ENCODE measurements at regions not wholly inside any gene's neighbourhood (a gene's known extent, or its start where the extent isn't known, plus 50 kb on each side); places are given as distances from the start of the nearest gene placed in this dataset.
A peak's percentile ranks its signal among the peaks of the same experiment; 100 is the strongest.

GRCh38 chr3:41138146-41138545, 61.2 kb upstream of the CTNNB1 start:
- FAIRE-seq (no peak), DNase-seq (ENCODE audit: low read depth) (no peak)
- no peak overlapping the region for H2AFZ ChIP-seq (ENCODE audit: low read depth, low read length)
- H3K27me3 ChIP-seq (ENCODE audit: insufficient read depth, low read length) = peaks cover 6% of the 10 kb centered on the region
- no peaks in the 10 kb centered on the region for H4K20me1 ChIP-seq (ENCODE audit: insufficient read depth, low read length)
- no peak overlapping the region for H3K9ac ChIP-seq (ENCODE audit: low read length)
- no peak overlapping the region for H3K27ac ChIP-seq (ENCODE audit: low read depth, low read length)
- H3K27me3 Mint-ChIP-seq (ENCODE audit: low read depth, unreplicated experiment) = peaks cover 7% of the 10 kb centered on the region
- no peak overlapping the region for H3K4me2 ChIP-seq (ENCODE audit: low read length)
- peaks cover 27% of the 10 kb centered on the region for H3K4me1 Mint-ChIP-seq (ENCODE audit: low read depth, unreplicated experiment)
- TF ChIP-seq CTCF (IDR thresholded peaks at IDR 0.05; ENCODE audit: insufficient read depth, low read depth, low read length) (no peak), EZH2 (IDR thresholded peaks at IDR 0.05; ENCODE audit: insufficient read depth, low read length) (no peak)
- H3K27ac Mint-ChIP-seq (ENCODE audit: unreplicated experiment) = peak overlapping the region; percentile 93
- no peaks in the 10 kb centered on the region for H3K36me3 Mint-ChIP-seq (ENCODE audit: low read depth, unreplicated experiment)
- H3K4me3 ChIP-seq (ENCODE audit: insufficient read depth, low read depth, low read length) = no peak overlapping the region
- no peaks in the 10 kb centered on the region for H3K9me3 ChIP-seq (ENCODE audit: insufficient read depth, low read depth, low read length)
- no peaks in the 10 kb centered on the region for H3K36me3 ChIP-seq (ENCODE audit: insufficient read depth, low read length)
- H3K79me2 ChIP-seq (ENCODE audit: insufficient read depth, low read length) = no peaks in the 10 kb centered on the region
- H3K4me1 ChIP-seq (ENCODE audit: insufficient read depth, low read length) = peaks cover 7% of the 10 kb centered on the region
- peaks cover 10% of the 10 kb centered on the region for H3K9me3 Mint-ChIP-seq (ENCODE audit: unreplicated experiment)
- no peak overlapping the region for H3K4me3 Mint-ChIP-seq (ENCODE audit: unreplicated experiment)

GRCh38 chr3:41138601-41139000, 60.7 kb upstream of the CTNNB1 start:
- H3K9ac ChIP-seq (ENCODE audit: low read length) = no peak overlapping the region
- no peak for DNase-seq (ENCODE audit: low read depth)
- H3K36me3 ChIP-seq (ENCODE audit: insufficient read depth, low read length) = no peaks in the 10 kb centered on the region
- H3K4me2 ChIP-seq (ENCODE audit: low read length) = no peak overlapping the region
- FAIRE-seq = no peak
- Mint-ChIP-seq H3K27me3 (ENCODE audit: low read depth, unreplicated experiment) (peaks cover 7% of the 10 kb centered on the region), H3K9me3 (ENCODE audit: unreplicated experiment) (peaks cover 8% of the 10 kb centered on the region), H3K4me3 (ENCODE audit: unreplicated experiment) (no peak overlapping the region), H3K27ac (ENCODE audit: unreplicated experiment) (peak overlapping the region; percentile 93), H3K36me3 (ENCODE audit: low read depth, unreplicated experiment) (no peaks in the 10 kb centered on the region), H3K4me1 (ENCODE audit: low read depth, unreplicated experiment) (peaks cover 27% of the 10 kb centered on the region)
- no peaks in the 10 kb centered on the region for H3K79me2 ChIP-seq (ENCODE audit: insufficient read depth, low read length)
- no peak overlapping the region for H3K4me3 ChIP-seq (ENCODE audit: insufficient read depth, low read depth, low read length)
- H3K9me3 ChIP-seq (ENCODE audit: insufficient read depth, low read depth, low read length) = no peaks in the 10 kb centered on the region
- TF ChIP-seq CTCF (IDR thresholded peaks at IDR 0.05; ENCODE audit: insufficient read depth, low read depth, low read length) (no peak), EZH2 (IDR thresholded peaks at IDR 0.05; ENCODE audit: insufficient read depth, low read length) (no peak)
- no peak overlapping the region for H2AFZ ChIP-seq (ENCODE audit: low read depth, low read length)
- peaks cover 6% of the 10 kb centered on the region for H3K27me3 ChIP-seq (ENCODE audit: insufficient read depth, low read length)
- H3K4me1 ChIP-seq (ENCODE audit: insufficient read depth, low read length) = peaks cover 7% of the 10 kb centered on the region
- H4K20me1 ChIP-seq (ENCODE audit: insufficient read depth, low read length) = no peaks in the 10 kb centered on the region
- H3K27ac ChIP-seq (ENCODE audit: low read depth, low read length) = no peak overlapping the region

- no peaks in the 10 kb centered on the region for H3K36me3 ChIP-seq (ENCODE audit: insufficient read depth, low read length)
- H3K27me3 ChIP-seq (ENCODE audit: insufficient read depth, low read length) = peaks cover 2% of the 10 kb centered on the region
- H3K27me3 Mint-ChIP-seq (ENCODE audit: low read depth, unreplicated experiment) = peaks cover 10% of the 10 kb centered on the region
- H3K36me3 Mint-ChIP-seq (ENCODE audit: low read depth, unreplicated experiment) = no peaks in the 10 kb centered on the region
- H3K27ac Mint-ChIP-seq (ENCODE audit: unreplicated experiment) = no peak overlapping the region
- no peaks in the 10 kb centered on the region for H4K20me1 ChIP-seq (ENCODE audit: insufficient read depth, low read length)
- no peaks in the 10 kb centered on the region for H3K9me3 ChIP-seq (ENCODE audit: insufficient read depth, low read depth, low read length)
- H3K4me3 ChIP-seq (ENCODE audit: insufficient read depth, low read depth, low read length) = no peak overlapping the region
- peaks cover 3% of the 10 kb centered on the region for H3K9me3 Mint-ChIP-seq (ENCODE audit: unreplicated experiment)
- FAIRE-seq (no peak), DNase-seq (ENCODE audit: low read depth) (no peak)
- H3K4me2 ChIP-seq (ENCODE audit: low read length) = no peak overlapping the region
- H3K4me3 Mint-ChIP-seq (ENCODE audit: unreplicated experiment) = no peak overlapping the region
- no peaks in the 10 kb centered on the region for H3K79me2 ChIP-seq (ENCODE audit: insufficient read depth, low read length)
- H3K27ac ChIP-seq (ENCODE audit: low read depth, low read length) = no peak overlapping the region
- TF ChIP-seq EZH2 (IDR thresholded peaks at IDR 0.05; ENCODE audit: insufficient read depth, low read length) (no peak), CTCF (IDR thresholded peaks at IDR 0.05; ENCODE audit: insufficient read depth, low read depth, low read length) (no peak)
- H3K4me1 ChIP-seq (ENCODE audit: insufficient read depth, low read length) = peaks cover 7% of the 10 kb centered on the region
- H3K4me1 Mint-ChIP-seq (ENCODE audit: low read depth, unreplicated experiment) = peaks cover 28% of the 10 kb centered on the region
- H2AFZ ChIP-seq (ENCODE audit: low read depth, low read length) = no peak overlapping the region
- H3K9ac ChIP-seq (ENCODE audit: low read length) = no peak overlapping the region
Observed at GRCh38 chr3:41140242-41140641, 59.1 kb upstream of the CTNNB1 start.
